NB4 (cell line): ENCODE measurements at regions not wholly inside any gene's neighbourhood (a gene's known extent, or its start where the extent isn't known, plus 50 kb on each side); places are given as distances from the start of the nearest gene placed in this dataset.

Experiments
- CTCF ChIP-seq: IDR thresholded peaks from one replicate; pipeline ENCODE4 v1.5.1; 2012; ENCODE audit warnings: low read depth, low read length
- POLR2A ChIP-seq: IDR thresholded peaks from 2 replicates; pipeline ENCODE4 v1.6.1; 2011; ENCODE audit warnings: mild to moderate bottlenecking; ENCODE audit not compliant: insufficient read length; ENCODE audit errors: extremely low read depth

- no peak for TF ChIP-seq POLR2A
- no peak for TF ChIP-seq CTCF
Measured at GRCh38 chr10:70980687-70981086, 92.3 kb upstream of the PCBD1 start.
